Panc1 (cell line): ENCODE measurements at regions not wholly inside any gene's neighbourhood (a gene's known extent, or its start where the extent isn't known, plus 50 kb on each side); places are given as distances from the start of the nearest gene placed in this dataset.

Experiments
- ATAC-seq: fragments of 200-7000 bp; cut with Tn5 transposase; 2 replicates; pipeline ENCODE4 v1.9.1; 2020; ENCODE audit warnings: mild to moderate bottlenecking, moderate library complexity
- BruUV-seq: library from RNA; stranded (reverse); fragments of 400-500 nt; replicated peaks from 2 replicates; lab custom pipeline; 2021; lab: Mats Ljungman, UMichigan
- CTCF ChIA-PET: fragments of 300-600 bp; sonication (Branson Sonifier 250); formaldehyde crosslinking; loops from one replicate; lab custom pipeline; 2022; ENCODE audit warnings: antibody characterized with exemption; lab: Charles Lee
- POLR2A ChIA-PET: fragments of 300-600 bp; sonication (Branson Sonifier 250); formaldehyde crosslinking; loops from one replicate; lab custom pipeline; 2022; ENCODE audit warnings: antibody characterized with exemption; lab: Charles Lee
- DNase-seq: peaks from one replicate; pipeline ENCODE4 v3.0.0-alpha.2; 2010; ENCODE audit warnings: low read depth, low spot score
- H3K27ac ChIP-seq: 2 replicates; pipeline ENCODE4 v1.5.1; 2011; ENCODE audit warnings: mild to moderate bottlenecking, low read length, inconsistent platforms
- H3K27me3 ChIP-seq: fragments of 200-500 bp; sonication (Bioruptor generic); 2 replicates; pipeline ENCODE4 v1.6.0; 2014; ENCODE audit warnings: low read length, inconsistent platforms; ENCODE audit not compliant: control insufficient read depth, insufficient read depth
- H3K36me3 ChIP-seq: fragments of 200-500 bp; sonication (Bioruptor generic); 2 replicates; pipeline ENCODE4 v1.5.1; 2014; ENCODE audit warnings: inconsistent platforms, mild to moderate bottlenecking, low read length, moderate library complexity; ENCODE audit not compliant: control insufficient read depth, insufficient read depth
- H3K4me1 ChIP-seq: 2 replicates; pipeline ENCODE4 v1.5.1; 2011; ENCODE audit warnings: inconsistent platforms, mild to moderate bottlenecking, low read length, moderate library complexity; ENCODE audit not compliant: control insufficient read depth, insufficient read depth
- H3K4me3 ChIP-seq, 2 experiments: 2 replicates each; pipeline ENCODE4 v1.5.1; 2011 to 2012; ENCODE audit warnings: low read depth in 2 of 2, low read length in 2 of 2, mild to moderate bottlenecking in 2 of 2, inconsistent platforms in 1 of 2, moderate library complexity in 1 of 2
- H3K9me3 ChIP-seq: fragments of 200-500 bp; sonication (Bioruptor generic); 2 replicates; pipeline ENCODE4 v1.5.1; 2014; ENCODE audit warnings: low read depth, mild to moderate bottlenecking, inconsistent platforms, low read length, moderate library complexity; ENCODE audit not compliant: control insufficient read depth, insufficient read depth
- CTCF ChIP-seq: fragments of 450-650 bp; IDR thresholded peaks from 2 replicates; pipeline ENCODE4 v1.5.1; 2017; ENCODE audit warnings: mild to moderate bottlenecking
- POLR2AphosphoS5 ChIP-seq: IDR thresholded peaks from 2 replicates; pipeline ENCODE4 v1.6.1; 2012; ENCODE audit warnings: mild to moderate bottlenecking, low read depth, low read length, moderate library complexity
- REST ChIP-seq, 2 experiments: IDR thresholded peaks; 2 replicates each; pipeline ENCODE4 v1.6.1; 2011 to 2012; ENCODE audit warnings: low read depth in 2 of 2, control low read depth in 1 of 2, low read length in 1 of 2, mild to moderate bottlenecking in 1 of 2, moderate library complexity in 1 of 2; ENCODE audit not compliant: insufficient read depth in 1 of 2
- SIN3A ChIP-seq: IDR thresholded peaks from 2 replicates; pipeline ENCODE4 v1.6.1; 2012; ENCODE audit warnings: low read depth, mild to moderate bottlenecking, low read length, moderate library complexity, borderline replicate concordance; ENCODE audit not compliant: insufficient read depth
- TCF7L2 ChIP-seq: IDR thresholded peaks from 2 replicates; pipeline ENCODE4 v1.6.1; 2011; ENCODE audit warnings: mild to moderate bottlenecking, low read depth, low read length, inconsistent platforms
- in situ Hi-C: cut with HindIII; loops from 2 replicates; pipeline ENCODE4 v1.10.0; 2016; ENCODE audit warnings: low sequenced_read_pairs, low pct_unique_long_range_greater_than_20kb
- intact Hi-C: fragments of 100-400 bp; cut with micrococcal nuclease; formaldehyde crosslinking; loops from one replicate; pipeline ENCODE4 v1.10.0; 2022; ENCODE audit not compliant: unreplicated experiment

- TF ChIP-seq SIN3A: no peak
- TF ChIP-seq TCF7L2: no peak
- no peak for TF ChIP-seq CTCF
- no peak for TF ChIP-seq POLR2AphosphoS5
- TF ChIP-seq REST (IDR thresholded peaks at IDR 0.05; ENCODE audit: insufficient read depth in 1 of 2, low read depth in 2 of 2, low read length in 1 of 2): no peak
- H3K4me3 ChIP-seq: no peak overlapping the region
- no peaks in the 10 kb centered on the region for H3K4me1 ChIP-seq
- CTCF ChIA-PET: no interaction called here
- ATAC-seq (no peak), DNase-seq (no peak)
- intact Hi-C loops (no loop called here), in situ Hi-C loops (no loop called here)
- BruUV-seq: no TSS peak
- H3K27me3 ChIP-seq: no peaks in the 10 kb centered on the region
- H3K9me3 ChIP-seq: no peaks in the 10 kb centered on the region
- POLR2A ChIA-PET: no interaction called here
- no peaks in the 10 kb centered on the region for H3K36me3 ChIP-seq
- H3K27ac ChIP-seq: no peak overlapping the region
Measured at GRCh38 chr5:52392321-52392720, 395.4 kb upstream of the ITGA1 start.

GRCh38 chr5:52409835-52410234 lies 377.9 kb upstream of the ITGA1 start:
- H3K36me3 ChIP-seq: no peaks in the 10 kb centered on the region
- H3K27me3 ChIP-seq: no peaks in the 10 kb centered on the region
- in situ Hi-C loops: no loop called here
- ATAC-seq: no peak
- no peak for DNase-seq
- ChIA-PET CTCF (no interaction called here), POLR2A (no interaction called here)
- TF ChIP-seq REST (IDR thresholded peaks at IDR 0.05; ENCODE audit: insufficient read depth in 1 of 2, low read depth in 2 of 2, low read length in 1 of 2) (no peak), CTCF (no peak), TCF7L2 (no peak), SIN3A (no peak), POLR2AphosphoS5 (no peak)
- intact Hi-C loops: no loop called here
- no peak overlapping the region for H3K4me3 ChIP-seq
- no peaks in the 10 kb centered on the region for H3K4me1 ChIP-seq
- BruUV-seq: no TSS peak
- no peak overlapping the region for H3K27ac ChIP-seq
- no peaks in the 10 kb centered on the region for H3K9me3 ChIP-seq
